GM19023 (cell line): ENCODE measurements at regions not wholly inside any gene's neighbourhood (a gene's known extent, or its start where the extent isn't known, plus 50 kb on each side); places are given as distances from the start of the nearest gene placed in this dataset.

Experiments used
- ATAC-seq: cut with Tn5 transposase; IDR thresholded peaks from one replicate; pipeline ENCODE4 v1.9.1; 2021; ENCODE audit warnings: mild to moderate bottlenecking, moderate library complexity; ENCODE audit not compliant: unreplicated experiment

DNA sequence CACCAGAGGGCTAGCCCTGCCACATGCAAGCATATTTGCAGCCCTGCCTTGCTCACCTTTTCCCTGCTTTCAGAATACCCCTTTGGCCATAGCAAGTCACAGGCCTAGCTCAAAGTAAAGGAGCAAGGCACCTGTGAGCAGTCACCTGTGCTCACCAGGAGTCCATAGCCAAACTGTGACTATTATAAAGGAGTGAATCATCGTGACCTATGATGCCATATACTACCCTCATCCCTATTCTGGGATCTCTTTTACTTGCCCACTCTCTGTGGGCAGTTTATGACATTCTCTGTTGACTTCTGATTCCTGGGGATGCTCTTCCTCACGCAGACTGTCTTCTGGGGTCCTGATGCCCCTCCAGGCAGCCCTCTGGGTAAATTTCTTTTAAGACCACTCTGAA, 200.5 kb upstream of the NLRP1 start:
- no peak for ATAC-seq

DNA sequence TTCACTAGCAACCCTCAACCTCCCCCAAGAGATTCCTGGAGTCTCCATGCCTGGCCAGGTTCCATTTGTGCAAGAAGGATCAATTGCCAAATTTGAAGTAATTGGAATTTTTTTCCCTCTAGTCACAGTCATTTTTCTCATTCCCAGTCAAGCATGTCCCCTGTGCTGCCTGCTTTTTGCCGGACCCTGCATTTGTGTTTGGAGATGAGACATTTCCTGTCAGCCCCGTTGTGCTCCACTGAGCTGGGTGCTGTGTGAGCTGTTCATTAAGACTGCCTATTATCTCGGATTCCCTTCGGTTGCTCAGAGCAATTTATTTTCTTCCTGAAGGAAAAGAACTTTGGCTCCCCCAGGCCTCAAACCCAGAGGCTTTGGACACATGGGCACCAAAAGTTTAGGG, 201.0 kb upstream of the NLRP1 start:
- no peak for ATAC-seq

DNA sequence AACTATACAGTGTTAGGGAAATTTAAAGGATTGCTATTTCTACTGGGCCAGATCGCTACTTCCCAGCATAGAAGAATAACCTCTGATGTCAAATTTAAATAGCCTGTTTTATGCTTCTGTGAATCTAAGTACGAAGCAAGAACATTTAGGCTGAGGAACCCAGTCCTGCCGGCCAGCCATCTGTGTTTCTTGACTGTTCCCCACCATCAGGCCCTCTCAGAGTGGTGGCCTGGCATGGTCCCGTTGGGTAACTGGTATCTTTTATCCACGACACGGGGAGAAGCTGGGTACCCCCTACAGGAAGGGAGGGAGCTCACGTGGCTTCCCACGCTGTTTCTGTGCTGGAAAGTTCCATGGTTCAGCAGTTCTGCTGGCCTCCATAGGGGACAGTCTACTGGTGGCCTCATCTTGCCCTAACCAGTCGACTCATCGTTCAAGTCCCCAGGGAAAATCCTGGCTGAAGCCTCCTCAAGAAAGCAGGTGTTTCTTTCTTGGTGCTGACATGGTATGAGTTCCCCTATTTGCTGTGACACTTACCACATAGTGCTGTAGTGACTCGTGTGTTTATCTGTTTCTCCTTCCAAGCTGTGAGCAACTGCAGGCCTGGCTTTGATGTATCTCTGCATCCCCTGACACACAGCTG, 201.7 kb upstream of the NLRP1 start:
- ATAC-seq, result peak; percentile 77

DNA sequence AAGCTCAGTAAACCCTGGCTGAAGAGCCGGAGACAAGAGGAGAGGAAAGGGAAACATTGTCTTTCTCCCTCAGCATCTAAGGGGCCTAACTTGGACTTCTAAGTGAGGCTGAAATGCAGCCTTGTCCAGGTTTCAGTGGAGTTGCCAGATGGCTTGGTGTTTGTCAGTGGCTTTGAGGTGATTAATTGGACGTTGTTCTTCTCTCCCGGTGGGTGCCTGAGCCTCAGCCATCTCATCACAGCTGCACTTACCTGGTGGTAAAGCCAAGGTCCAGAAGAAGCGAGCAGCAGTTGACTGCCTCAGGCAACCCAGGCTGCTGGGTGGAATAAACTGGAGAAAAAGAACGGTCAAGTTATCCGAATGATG, 202.2 kb upstream of the NLRP1 start:
- ATAC-seq, result no peak

DNA sequence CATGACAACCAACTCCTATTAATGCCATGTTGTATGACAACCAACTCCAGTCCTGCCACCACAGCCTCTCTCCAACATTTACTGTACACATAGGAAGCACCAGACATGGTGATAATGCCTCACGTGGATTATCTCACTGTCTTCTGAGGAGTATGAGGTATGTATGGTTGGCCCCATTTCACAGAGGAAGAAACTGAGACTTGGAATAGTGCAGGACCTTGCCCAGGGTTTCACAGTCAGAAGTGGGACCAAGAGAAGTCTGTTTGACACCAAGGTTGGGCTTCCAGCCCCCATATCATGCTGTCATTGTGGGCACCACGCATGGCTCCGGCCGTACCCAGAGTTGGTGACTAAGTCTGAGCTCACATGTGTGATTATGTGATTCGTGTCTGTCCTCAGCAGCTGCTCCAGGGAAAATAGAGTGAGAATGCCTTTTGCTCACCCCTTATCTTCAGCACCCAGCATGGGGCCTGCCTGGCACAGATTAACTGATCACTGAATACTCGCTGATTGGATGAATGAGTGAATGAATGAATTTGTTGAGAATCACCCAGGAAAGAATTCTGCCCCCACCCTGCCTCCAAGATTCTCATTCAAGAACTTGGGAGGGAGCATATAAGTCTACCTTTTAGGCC, 204.1 kb upstream of the NLRP1 start:
- ATAC-seq, result no peak

DNA sequence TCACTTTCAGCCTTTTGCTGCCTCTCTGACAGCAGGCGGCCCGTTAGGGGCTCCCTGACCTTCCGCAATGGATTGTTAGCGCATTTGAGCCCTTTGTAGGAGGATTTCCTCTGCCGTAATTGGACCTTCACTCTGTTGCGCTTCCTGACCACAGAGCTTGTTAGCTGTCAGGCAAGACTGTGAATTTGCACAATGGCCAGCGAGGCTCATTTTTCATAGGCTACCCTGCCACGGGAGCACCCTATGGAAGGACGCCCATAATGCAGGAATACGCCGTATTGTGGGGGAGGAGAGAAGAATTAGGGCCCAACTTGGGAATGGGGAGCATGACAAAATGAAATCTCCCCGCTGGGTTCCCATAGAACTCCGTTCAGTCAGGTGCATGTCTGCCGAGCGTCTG, 205.2 kb upstream of the NLRP1 start:
- no peak for ATAC-seq

DNA sequence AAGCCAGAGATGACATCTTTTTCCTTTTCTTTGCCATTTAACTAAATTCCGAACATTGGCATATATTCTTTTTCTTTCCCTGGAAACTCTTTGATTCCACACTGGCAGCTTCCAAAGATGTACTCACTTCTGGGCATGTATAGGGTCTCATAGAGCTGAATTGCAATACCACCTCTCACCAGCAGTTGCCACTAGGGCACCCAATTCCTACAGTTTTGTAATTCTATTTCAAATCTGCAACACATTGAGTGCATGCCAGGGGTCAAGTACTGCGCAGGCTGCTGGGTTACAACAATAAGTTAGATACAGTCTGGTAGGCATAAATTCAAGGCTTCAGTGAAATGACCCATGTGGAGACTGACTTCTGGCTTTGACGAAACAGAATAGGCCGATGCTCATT, 208.8 kb upstream of the NLRP1 start:
- no peak for ATAC-seq

DNA sequence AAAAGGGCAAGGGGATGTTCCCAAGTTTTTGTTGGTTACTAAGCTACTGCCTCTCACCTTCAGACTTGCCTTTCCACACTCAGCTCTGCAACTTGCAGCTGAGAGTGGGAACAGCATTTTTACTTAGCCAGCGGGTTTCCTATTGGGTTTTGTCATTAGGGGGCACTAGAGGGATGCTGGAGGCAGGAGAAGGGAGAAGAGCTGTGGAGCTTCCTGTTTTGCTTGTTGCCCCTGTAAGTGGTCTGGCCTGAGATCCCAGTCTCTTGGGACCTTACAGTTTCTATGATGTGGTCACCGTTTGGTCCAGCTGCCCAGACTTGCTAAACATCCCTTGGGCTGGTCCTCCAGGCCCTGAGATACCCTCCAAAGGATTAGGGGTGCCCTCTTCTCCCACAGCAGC, 209.6 kb upstream of the NLRP1 start:
- ATAC-seq, result no peak

DNA sequence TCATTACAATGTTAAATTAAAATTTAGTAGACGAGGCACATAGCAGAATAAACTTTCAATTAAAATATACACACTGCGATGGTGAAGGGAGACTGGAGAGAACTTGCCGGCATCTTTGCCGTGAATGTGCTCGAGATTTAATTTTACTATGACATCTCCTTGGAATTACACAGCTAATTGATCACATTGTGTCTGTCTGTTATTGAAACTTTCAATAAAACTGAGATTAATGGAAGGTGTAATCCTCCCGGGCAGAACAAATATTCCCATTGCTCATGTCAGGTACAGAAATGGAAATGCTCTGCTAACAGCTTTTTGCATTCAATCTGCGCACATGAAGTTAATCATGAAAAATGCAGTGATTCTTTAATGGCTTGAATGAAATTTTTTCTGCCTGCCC, 210.1 kb upstream of the NLRP1 start:
- ATAC-seq, result no peak

DNA sequence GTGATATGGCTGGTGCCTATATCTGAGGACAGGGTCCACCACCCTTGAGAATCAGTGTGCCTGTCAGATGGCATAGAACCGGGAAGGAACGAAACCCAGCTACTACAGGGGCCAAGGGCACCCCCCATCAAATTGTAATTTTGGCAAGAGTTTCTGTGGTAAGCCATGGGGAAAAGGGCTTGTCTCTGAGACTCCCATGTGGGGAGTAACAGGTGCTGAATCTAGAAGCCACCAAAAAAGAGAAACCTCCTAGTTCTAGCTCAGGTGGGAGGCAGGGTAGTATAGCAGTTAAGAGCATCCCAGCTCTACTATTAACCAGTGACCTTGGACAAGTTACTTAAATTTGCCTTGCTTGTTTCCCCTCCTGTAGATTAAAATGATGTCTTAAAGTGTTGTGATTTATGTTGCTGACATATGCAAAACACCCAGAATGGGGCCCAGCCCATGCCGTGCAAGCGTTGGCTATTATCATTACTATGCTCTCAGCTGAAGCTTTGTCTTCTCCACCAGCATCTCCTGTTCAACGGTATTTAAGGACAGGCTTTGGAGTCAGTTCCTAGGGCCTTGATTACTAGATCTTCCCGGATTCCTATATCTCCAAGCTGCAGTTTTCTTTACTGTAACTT, 210.7 kb upstream of the NLRP1 start:
- ATAC-seq, result no peak

DNA sequence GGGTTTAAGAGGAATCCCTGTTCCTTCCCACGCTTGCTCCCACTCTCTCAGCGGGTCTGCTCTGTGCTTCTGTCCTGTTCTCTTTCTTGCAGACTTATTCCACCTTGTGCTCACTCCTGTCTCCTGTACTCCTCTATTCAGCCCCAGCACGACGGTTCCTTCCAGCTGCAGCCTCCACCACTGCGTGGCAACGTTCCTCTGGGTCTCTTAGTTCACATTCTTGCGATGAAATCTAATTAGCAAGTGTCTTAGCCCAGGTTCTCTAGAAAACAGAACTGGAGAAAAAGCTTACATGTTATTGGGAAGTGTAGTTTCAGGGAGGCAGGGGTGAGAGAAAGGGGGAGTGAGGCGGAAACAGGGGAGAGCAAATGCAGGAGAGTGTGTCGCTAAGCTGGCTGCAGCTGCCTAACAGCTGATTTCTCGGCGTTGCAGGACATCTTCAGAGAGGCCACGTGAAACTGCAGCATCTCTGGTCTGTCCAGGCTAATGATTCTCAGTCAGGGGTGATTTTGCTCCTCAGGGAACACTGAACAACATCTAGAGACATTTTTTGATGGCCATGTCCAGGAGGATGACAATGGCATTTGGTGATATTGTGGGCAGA, 213.2 kb upstream of the NLRP1 start:
- ATAC-seq, result no peak

DNA sequence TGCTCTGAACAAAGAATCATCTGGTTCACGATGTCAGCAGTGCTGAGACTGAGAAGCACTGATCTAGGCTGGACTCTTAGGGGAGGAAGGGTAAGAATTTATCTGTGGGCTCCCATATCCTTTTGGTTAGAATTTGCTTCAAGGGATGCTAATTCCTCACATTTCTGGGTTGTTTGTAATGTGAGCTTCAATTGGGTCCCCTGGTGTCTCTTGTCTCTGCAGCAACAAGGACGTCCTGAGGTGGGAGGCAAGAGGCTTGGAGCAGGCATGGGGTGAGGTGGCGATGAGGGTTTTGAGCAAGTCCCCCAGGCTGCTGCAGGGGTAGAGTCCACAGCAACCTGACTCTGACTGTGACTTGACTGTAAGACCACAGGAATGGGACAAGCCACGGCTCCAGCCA, 213.8 kb upstream of the NLRP1 start:
- ATAC-seq, result no peak

DNA sequence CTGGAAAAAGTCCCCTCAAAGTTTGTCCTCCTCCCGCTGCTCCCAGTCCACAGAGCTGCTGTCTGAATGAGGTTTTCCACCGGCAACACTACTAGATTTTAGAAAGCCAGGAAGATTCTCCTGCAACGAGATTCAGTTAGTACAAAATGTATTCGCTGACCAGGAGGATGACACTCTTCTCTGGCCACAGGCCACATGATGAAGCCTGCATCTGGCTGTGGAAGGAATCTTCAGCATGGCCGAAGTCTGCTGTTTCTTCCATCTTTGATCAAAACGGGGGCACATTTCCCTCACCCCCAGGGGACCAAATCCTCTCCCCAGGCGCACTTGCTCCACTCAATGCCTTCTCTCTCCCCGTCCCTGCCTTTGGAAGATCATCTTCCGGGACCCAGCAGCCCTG, 215.8 kb upstream of the NLRP1 start:
- no peak for ATAC-seq

DNA sequence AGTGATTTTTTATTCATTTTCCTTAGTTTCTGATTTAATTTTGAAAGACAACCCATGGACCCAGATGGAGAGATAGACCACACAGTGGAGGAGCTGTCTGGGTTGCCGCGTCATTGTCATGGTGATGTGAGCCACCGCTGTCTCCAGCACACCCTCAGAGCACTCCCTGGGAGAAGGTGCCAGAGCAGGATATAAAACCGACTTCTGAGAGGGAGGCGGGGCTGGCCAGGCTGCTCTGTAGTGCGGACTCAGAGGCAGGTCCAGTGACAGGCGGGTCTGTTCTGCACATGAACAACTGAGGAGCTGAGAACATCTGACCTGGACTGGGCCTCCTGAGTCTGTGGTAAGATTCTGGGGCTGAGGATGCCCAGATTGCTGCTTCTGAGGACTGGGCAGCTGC, 216.3 kb upstream of the NLRP1 start:
- ATAC-seq, result no peak

DNA sequence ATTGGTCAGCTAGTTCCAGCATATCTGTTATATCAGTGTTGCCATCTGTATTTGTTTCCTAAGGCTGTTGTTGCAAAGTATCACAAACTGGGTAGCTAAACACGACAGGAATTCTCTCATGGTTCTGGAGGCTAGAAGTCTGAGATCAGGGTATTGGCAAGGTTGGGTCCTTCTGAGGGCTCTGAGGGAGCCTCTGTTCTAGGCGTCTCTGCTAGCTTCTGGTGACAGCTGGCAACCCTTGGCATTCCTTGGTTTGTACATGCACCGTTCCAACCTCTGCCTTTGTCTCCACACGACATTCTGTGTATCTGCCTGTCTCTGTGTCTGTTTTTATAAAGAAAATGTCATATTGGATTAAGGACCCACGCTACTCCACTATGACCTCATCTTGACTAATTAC, 219.9 kb upstream of the NLRP1 start:
- no peak for ATAC-seq

DNA sequence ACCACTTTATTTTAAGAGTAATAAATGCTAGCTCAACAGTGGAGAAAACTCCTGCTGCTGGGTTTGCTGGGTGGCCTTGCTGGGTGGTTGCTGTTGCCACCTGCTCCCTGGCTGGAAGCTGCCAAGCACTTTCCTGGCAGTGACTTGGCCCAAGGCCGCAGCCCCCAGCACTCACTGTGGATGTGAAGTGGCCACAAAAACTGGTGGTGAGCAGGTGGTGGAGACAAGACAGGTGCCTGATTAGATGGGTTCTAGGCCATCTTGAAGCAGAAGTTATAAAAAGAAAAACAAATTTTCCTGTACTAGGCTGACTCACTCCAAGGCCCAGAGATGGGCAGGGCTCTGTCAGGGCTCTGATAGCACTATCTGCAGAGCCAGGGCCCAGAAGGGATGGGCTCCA, 224.7 kb upstream of the NLRP1 start:
- ATAC-seq, result no peak

DNA sequence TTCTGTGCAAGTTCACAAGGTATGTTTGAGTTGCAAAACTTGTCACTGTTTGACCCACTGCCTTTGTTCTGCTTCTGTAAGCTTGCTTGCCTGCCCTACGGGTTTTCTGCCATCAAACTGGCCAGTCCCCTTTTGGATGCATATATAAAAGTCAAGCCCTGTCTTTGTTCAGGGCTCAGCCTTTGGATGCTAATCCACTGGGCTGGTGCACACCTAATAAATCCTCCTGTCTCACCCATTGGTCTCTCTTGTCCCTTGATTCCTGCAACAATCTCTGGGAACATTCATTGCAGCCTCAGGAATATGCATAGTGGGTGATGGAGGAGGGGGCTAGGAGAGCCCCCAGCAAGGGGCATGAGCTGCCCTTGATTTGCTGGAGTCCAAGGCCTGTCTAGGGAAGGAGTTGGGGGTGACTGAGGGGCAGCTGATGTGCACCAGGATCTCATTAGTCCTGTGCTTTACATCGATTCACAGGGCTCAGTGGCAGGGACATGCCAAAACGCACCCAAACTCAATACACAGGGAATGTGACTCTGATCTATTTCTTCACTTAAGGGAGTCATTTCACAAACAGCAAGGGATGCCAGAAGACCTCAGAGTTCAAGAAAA, 225.4 kb upstream of the NLRP1 start:
- ATAC-seq, result no peak

DNA sequence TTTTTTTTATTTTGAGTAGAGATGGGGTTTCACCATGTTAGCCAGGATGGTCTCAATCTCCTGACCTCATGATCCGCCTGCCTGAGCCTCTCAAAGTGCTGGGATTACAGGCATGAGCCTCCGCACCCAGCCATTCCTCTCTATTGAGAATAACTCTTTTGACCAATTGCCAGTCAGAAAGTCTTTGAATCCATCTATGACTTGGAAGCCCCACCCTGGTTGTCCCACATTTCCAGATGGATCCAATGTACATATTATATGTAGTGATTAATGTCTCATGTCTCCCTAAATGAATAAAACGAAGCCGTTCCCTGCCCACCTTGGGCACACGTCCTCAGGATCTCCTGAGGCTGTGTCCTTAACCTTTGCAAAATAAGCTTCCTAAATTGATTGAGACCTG, 228.3 kb upstream of the NLRP1 start:
- no peak for ATAC-seq

DNA sequence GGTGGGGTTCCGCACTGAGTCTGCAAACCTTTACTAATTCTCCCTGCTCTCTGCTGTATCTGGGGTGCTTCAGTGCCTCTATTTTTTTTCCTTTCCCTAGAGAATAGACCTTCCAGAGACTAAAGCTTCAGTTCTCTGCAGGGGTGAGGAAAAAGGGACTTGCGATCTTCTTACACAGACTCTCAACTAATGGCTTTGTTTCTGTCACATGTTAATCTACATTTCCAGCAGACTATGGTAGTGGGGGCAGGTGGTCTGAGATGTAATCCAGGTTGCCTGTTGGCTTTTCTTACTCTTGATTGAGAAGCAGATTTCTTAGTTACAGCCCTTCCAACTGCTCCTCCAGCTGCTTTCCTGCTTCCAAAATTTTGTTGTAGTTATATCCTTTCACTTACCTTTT, 229.0 kb upstream of the NLRP1 start:
- ATAC-seq, result no peak

DNA sequence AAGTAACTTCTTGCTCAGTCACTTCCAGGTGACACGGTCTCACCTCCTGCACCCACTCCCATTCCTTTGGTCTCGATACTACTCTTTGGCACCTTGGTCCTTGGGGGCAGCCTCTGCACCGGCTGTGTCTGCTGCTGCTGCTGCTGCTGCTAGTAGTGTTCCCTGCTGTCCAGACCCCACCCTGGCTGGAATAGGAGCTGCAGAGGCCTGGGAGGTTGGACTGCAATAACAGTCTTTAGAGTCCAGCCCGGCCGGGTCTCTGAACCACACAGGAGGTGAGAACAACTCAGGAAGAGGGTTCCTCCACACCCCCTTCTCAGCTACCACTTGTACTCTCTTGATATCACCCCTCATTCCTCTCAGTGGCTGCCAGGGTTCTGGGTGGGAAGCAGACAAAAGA, 231.1 kb upstream of the NLRP1 start:
- no peak for ATAC-seq

DNA sequence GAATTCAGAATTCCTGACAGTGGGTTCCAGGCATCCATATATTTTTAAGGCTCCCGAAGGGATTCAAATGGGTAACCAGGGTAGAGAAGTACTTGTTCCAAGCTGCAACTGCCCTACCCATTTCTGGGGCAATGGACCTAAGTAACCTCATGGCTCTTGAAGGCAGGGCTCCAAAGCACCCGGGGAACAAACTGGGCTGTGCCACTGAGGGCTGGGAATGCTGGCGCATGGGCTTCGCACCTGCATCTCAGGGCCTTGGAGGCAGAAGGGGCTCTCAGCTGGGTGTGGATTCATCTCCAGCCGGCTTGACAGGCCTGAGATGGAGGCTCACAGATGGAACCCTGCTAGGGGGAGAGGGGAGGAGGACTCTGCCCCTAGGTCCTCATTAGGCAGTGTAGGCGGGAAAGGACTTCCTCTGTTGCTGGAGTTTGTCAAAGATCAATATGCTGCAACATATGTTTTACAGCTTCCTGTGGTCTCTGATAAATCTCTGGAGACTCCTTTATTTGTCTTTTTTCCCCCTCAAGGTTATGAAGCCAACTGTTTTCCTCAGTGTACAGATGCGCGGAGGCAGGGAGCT, 232.3 kb upstream of the NLRP1 start:
- ATAC-seq, result no peak
